ENCODE measurements at regions not wholly inside any gene's neighbourhood (a gene's known extent, or its start where the extent isn't known, plus 50 kb on each side); places are given as distances from the start of the nearest gene placed in this dataset.
"Not testable (repeated sequence)": the region's sequence is repeated elsewhere in the genome, so short reads cannot be mapped to it uniquely, and the experiment has no call there.

GRCh38 chr13:34381228-34381627 lies 560.8 kb upstream of the NBEA start:
- no peak for DNase-seq

- DNase-seq = no peak
Measured at GRCh38 chr13:34383728-34384127, 558.3 kb upstream of the NBEA start.

GRCh38 chr13:34386229-34386628 lies 555.8 kb upstream of the NBEA start:
- DNase-seq = not testable (repeated sequence)

- no peak for DNase-seq
Measured at GRCh38 chr13:34391076-34391475, 551.0 kb upstream of the NBEA start.

- no peak for DNase-seq
Measured at GRCh38 chr13:34401696-34402095, 540.4 kb upstream of the NBEA start.

GRCh38 chr13:34405410-34406181 lies 536.5 kb upstream of the NBEA start:
- no peak for DNase-seq

- DNase-seq = no peak
Measured at GRCh38 chr13:34408640-34409039, 533.4 kb upstream of the NBEA start.

GRCh38 chr13:34409496-34410182 lies 532.4 kb upstream of the NBEA start:
- no peak for DNase-seq

GRCh38 chr13:34410678-34411077 lies 531.4 kb upstream of the NBEA start:
- no peak for DNase-seq

- DNase-seq = no peak
Measured at GRCh38 chr13:34411177-34411576, 530.9 kb upstream of the NBEA start.

- no peak for DNase-seq
Measured at GRCh38 chr13:34411894-34412293, 530.2 kb upstream of the NBEA start.

- no peak for DNase-seq
Measured at GRCh38 chr13:34412295-34412694, 529.8 kb upstream of the NBEA start.

- no peak for DNase-seq
Measured at GRCh38 chr13:34412817-34413375, 529.2 kb upstream of the NBEA start.

GRCh38 chr13:34413538-34414210 lies 528.4 kb upstream of the NBEA start:
- no peak for DNase-seq

GRCh38 chr13:34414616-34415015 lies 527.5 kb upstream of the NBEA start:
- no peak for DNase-seq

- no peak for DNase-seq
Measured at GRCh38 chr13:34416971-34417380, 525.1 kb upstream of the NBEA start.

GRCh38 chr13:34417896-34418295 lies 524.2 kb upstream of the NBEA start:
- DNase-seq = no peak

GRCh38 chr13:34419025-34419424 lies 523.0 kb upstream of the NBEA start:
- no peak for DNase-seq

GRCh38 chr13:34419755-34420154 lies 522.3 kb upstream of the NBEA start:
- DNase-seq = no peak

- DNase-seq = no peak
Measured at GRCh38 chr13:34420702-34421346, 521.2 kb upstream of the NBEA start.

- no peak for DNase-seq
Measured at GRCh38 chr13:34421347-34421719, 520.7 kb upstream of the NBEA start.

- no peak for DNase-seq
Measured at GRCh38 chr13:34421858-34422475, 520.1 kb upstream of the NBEA start.

- DNase-seq = no peak
Measured at GRCh38 chr13:34422956-34423355, 519.1 kb upstream of the NBEA start.
